ENCODE measurements at regions not wholly inside any gene's neighbourhood (a gene's known extent, or its start where the extent isn't known, plus 50 kb on each side); places are given as distances from the start of the nearest gene placed in this dataset.

- no peak overlapping the region for H2AFZ ChIP-seq (ENCODE audit: low read length)
- H4K20me1 ChIP-seq (ENCODE audit: insufficient read depth, low read length): no peaks in the 10 kb centered on the region
- 23% methylated on average over 4 of the region's 4 CpGs for WGBS (ENCODE audit: low lambda C conversion rate)
- no peaks in the 10 kb centered on the region for H3K4me1 ChIP-seq (ENCODE audit: insufficient read depth, low read length)
- H3K27ac ChIP-seq (ENCODE audit: extremely low read length, insufficient read depth, low read length): no peak overlapping the region
- no TSS peak for BruUV-seq (replicated peaks)
- ChIA-PET POLR2A (no interaction called here), CTCF (ENCODE audit: low intra/inter-chr PET ratio, low total read pairs) (no interaction called here)
- H3K4me2 ChIP-seq (ENCODE audit: low read depth, low read length): no peak overlapping the region
- no peaks in the 10 kb centered on the region for H3K36me3 ChIP-seq (replicated peaks in 1 of 2; ENCODE audit: control insufficient read depth in 1 of 2, insufficient read depth in 2 of 2, low read length in 2 of 2)
- in situ Hi-C loops (cut with HindIII; ENCODE audit: extremely low pct_ligation_motif_present, low pct_unique_long_range_greater_than_20kb) (no loop called here), intact Hi-C loops (cut with micrococcal nuclease; ENCODE audit: unreplicated experiment) (no loop called here)
- H3K9me3 ChIP-seq (ENCODE audit: low read length): no peaks in the 10 kb centered on the region
- H3K79me2 ChIP-seq (ENCODE audit: insufficient read depth, low read length): no peaks in the 10 kb centered on the region
- ATAC-seq (no peak), FAIRE-seq (no peak), DNase-seq (ENCODE audit: low spot score) (no peak)
- no peak overlapping the region for H3K9ac ChIP-seq (ENCODE audit: insufficient read depth, low read depth, low read length)
- no peak for TF ChIP-seq ZNF512 (CRISPR knock-in tag; IDR thresholded peaks at IDR 0.05)
- H3K27me3 ChIP-seq (ENCODE audit: control insufficient read depth in 1 of 2, insufficient read depth in 2 of 2, low read length in 2 of 2): no peaks in the 10 kb centered on the region
- no peak overlapping the region for H3K4me3 ChIP-seq (replicated peaks in 1 of 3; ENCODE audit: insufficient read depth in 1 of 3, low read depth in 2 of 3, low read length in 3 of 3)
These were observed 629.1 kb upstream of the SLC39A10 start for GRCh38 chr2:195027947-195028346.

GRCh38 chr2:195026261-195026660 is 630.8 kb upstream of the SLC39A10 start:
- ATAC-seq: no peak
- Histone ChIP-seq H2AFZ (ENCODE audit: low read length) (no peak overlapping the region), H3K4me2 (ENCODE audit: low read depth, low read length) (no peak overlapping the region), H3K27me3 (ENCODE audit: control insufficient read depth in 1 of 2, insufficient read depth in 2 of 2, low read length in 2 of 2) (no peaks in the 10 kb centered on the region), H3K27ac (ENCODE audit: extremely low read length, insufficient read depth, low read length) (no peak overlapping the region), H3K36me3 (replicated peaks in 1 of 2; ENCODE audit: control insufficient read depth in 1 of 2, insufficient read depth in 2 of 2, low read length in 2 of 2) (no peaks in the 10 kb centered on the region), H3K79me2 (ENCODE audit: insufficient read depth, low read length) (no peaks in the 10 kb centered on the region), H3K9ac (ENCODE audit: insufficient read depth, low read depth, low read length) (no peak overlapping the region), H3K9me3 (ENCODE audit: low read length) (no peaks in the 10 kb centered on the region), H4K20me1 (ENCODE audit: insufficient read depth, low read length) (no peaks in the 10 kb centered on the region), H3K4me1 (ENCODE audit: insufficient read depth, low read length) (no peaks in the 10 kb centered on the region), H3K4me3 (replicated peaks in 1 of 3; ENCODE audit: insufficient read depth in 1 of 3, low read depth in 2 of 3, low read length in 3 of 3) (no peak overlapping the region)
- FAIRE-seq: no peak
- 0% methylated on average over 1 of the region's 1 CpG for whole genome bisulfite sequencing (ENCODE audit: low lambda C conversion rate)
- intact Hi-C loops (cut with micrococcal nuclease; ENCODE audit: unreplicated experiment) (no loop called here), in situ Hi-C loops (cut with HindIII; ENCODE audit: extremely low pct_ligation_motif_present, low pct_unique_long_range_greater_than_20kb) (no loop called here)
- CTCF ChIA-PET (ENCODE audit: low intra/inter-chr PET ratio, low total read pairs): no interaction called here
- no TSS peak for BruUV-seq (replicated peaks)
- no peak for TF ChIP-seq MED8 (CRISPR knock-in tag; IDR thresholded peaks at IDR 0.05; ENCODE audit: insufficient replicate concordance)
- no peak for TF ChIP-seq MEIS1 (CRISPR knock-in tag; IDR thresholded peaks at IDR 0.05; ENCODE audit: borderline replicate concordance)
- no peak for TF ChIP-seq ISL2 (CRISPR knock-in tag; IDR thresholded peaks at IDR 0.05)
- TF ChIP-seq ZNF282 (IDR thresholded peaks at IDR 0.05; ENCODE audit: partially characterized antibody): no peak
- no peak for TF ChIP-seq GTF2F1 (IDR thresholded peaks at IDR 0.05; ENCODE audit: low read length)
- no peak for TF ChIP-seq STAT5B (CRISPR knock-in tag; IDR thresholded peaks at IDR 0.05)
- no peak for TF ChIP-seq ZNF556 (CRISPR knock-in tag; IDR thresholded peaks at IDR 0.05; ENCODE audit: borderline replicate concordance)
- TF ChIP-seq NR2F6 (IDR thresholded peaks at IDR 0.05): no peak
- no peak for TF ChIP-seq NR2F6 (CRISPR knock-in tag; IDR thresholded peaks at IDR 0.05)
- TF ChIP-seq NKX3-1 (CRISPR knock-in tag; IDR thresholded peaks at IDR 0.05): no peak
- no peak for DNase-seq (ENCODE audit: low spot score)
- POLR2A ChIA-PET: no interaction called here
